Type B pancreatic cell (in vitro differentiated cells): ENCODE measurements at regions not wholly inside any gene's neighbourhood (a gene's known extent, or its start where the extent isn't known, plus 50 kb on each side); places are given as distances from the start of the nearest gene placed in this dataset.

Source experiments
- DNase-seq: peaks from one replicate; pipeline ENCODE4 v3.0.0; 2021; ENCODE audit warnings: mixed read lengths; ENCODE audit not compliant: unreplicated experiment; ENCODE audit errors: extremely low spot score
- H3K27ac Mint-ChIP-seq: 2 replicates; pipeline ENCODE4 v1.8.0; 2021; ENCODE audit warnings: mild to moderate bottlenecking, mixed read lengths
- H3K27me3 Mint-ChIP-seq: 2 replicates; pipeline ENCODE4 v1.8.0; 2021; ENCODE audit warnings: mixed read lengths
- H3K36me3 Mint-ChIP-seq: 2 replicates; pipeline ENCODE4 v1.8.0; 2021; ENCODE audit warnings: mixed read lengths
- H3K4me1 Mint-ChIP-seq: one replicate; pipeline ENCODE4 v1.8.0; 2021; ENCODE audit warnings: mixed read lengths; ENCODE audit not compliant: unreplicated experiment
- H3K4me3 Mint-ChIP-seq: 2 replicates; pipeline ENCODE4 v1.8.0; 2021; ENCODE audit warnings: mild to moderate bottlenecking, mixed read lengths
- H3K9me3 Mint-ChIP-seq: 2 replicates; pipeline ENCODE4 v1.8.0; 2021; ENCODE audit warnings: mixed read lengths
- CTCF ChIP-seq: fragments of 200-600 bp; sonication (generic); conservative IDR thresholded peaks from 2 replicates; pipeline ENCODE4 v1.5.0; 2021; ENCODE audit warnings: antibody characterized with exemption, mild to moderate bottlenecking

GRCh38 chr9:88710449-88710848 lies 175.5 kb downstream of the NXNL2 start:
- Mint-ChIP-seq H3K9me3 (no peaks in the 10 kb centered on the region), H3K36me3 (no peaks in the 10 kb centered on the region), H3K4me1 (no peaks in the 10 kb centered on the region), H3K27ac (no peak overlapping the region), H3K27me3 (peaks cover 4% of the 10 kb centered on the region), H3K4me3 (no peak overlapping the region)
- no peak for TF ChIP-seq CTCF
- DNase-seq: no peak

GRCh38 chr9:88711719-88712118 lies 176.7 kb downstream of the NXNL2 start:
- H3K27ac Mint-ChIP-seq: no peak overlapping the region
- no peak for TF ChIP-seq CTCF
- peaks cover 4% of the 10 kb centered on the region for H3K4me1 Mint-ChIP-seq
- H3K9me3 Mint-ChIP-seq: no peaks in the 10 kb centered on the region
- DNase-seq: no peak
- H3K27me3 Mint-ChIP-seq: peaks cover 4% of the 10 kb centered on the region
- H3K36me3 Mint-ChIP-seq: no peaks in the 10 kb centered on the region
- H3K4me3 Mint-ChIP-seq: no peak overlapping the region

GRCh38 chr9:88712484-88712883 lies 177.5 kb downstream of the NXNL2 start:
- DNase-seq: no peak
- Mint-ChIP-seq H3K4me3 (no peak overlapping the region), H3K9me3 (no peaks in the 10 kb centered on the region), H3K36me3 (no peaks in the 10 kb centered on the region), H3K4me1 (peaks cover 6% of the 10 kb centered on the region), H3K27ac (no peak overlapping the region), H3K27me3 (peaks cover 4% of the 10 kb centered on the region)
- TF ChIP-seq CTCF: no peak

- DNase-seq: no peak
- TF ChIP-seq CTCF: no peak
- Mint-ChIP-seq H3K27me3 (peaks cover 4% of the 10 kb centered on the region), H3K36me3 (no peaks in the 10 kb centered on the region), H3K4me3 (no peak overlapping the region), H3K27ac (no peak overlapping the region), H3K4me1 (peaks cover 6% of the 10 kb centered on the region), H3K9me3 (no peaks in the 10 kb centered on the region)
These were observed 178.0 kb downstream of the NXNL2 start for GRCh38 chr9:88713010-88713409.

- peaks cover 4% of the 10 kb centered on the region for H3K27me3 Mint-ChIP-seq
- no peak for TF ChIP-seq CTCF
- H3K9me3 Mint-ChIP-seq: no peaks in the 10 kb centered on the region
- no peak for DNase-seq
- no peak overlapping the region for H3K4me3 Mint-ChIP-seq
- H3K4me1 Mint-ChIP-seq: peaks cover 6% of the 10 kb centered on the region
- no peak overlapping the region for H3K27ac Mint-ChIP-seq
- H3K36me3 Mint-ChIP-seq: no peaks in the 10 kb centered on the region
These were observed 181.8 kb downstream of the NXNL2 start for GRCh38 chr9:88716596-88717290.

- TF ChIP-seq CTCF: no peak
- H3K9me3 Mint-ChIP-seq: no peaks in the 10 kb centered on the region
- H3K4me1 Mint-ChIP-seq: peaks cover 12% of the 10 kb centered on the region
- no peaks in the 10 kb centered on the region for H3K27me3 Mint-ChIP-seq
- no peak overlapping the region for H3K4me3 Mint-ChIP-seq
- DNase-seq: no peak
- no peaks in the 10 kb centered on the region for H3K36me3 Mint-ChIP-seq
- no peak overlapping the region for H3K27ac Mint-ChIP-seq
These were observed 186.0 kb downstream of the NXNL2 start for GRCh38 chr9:88721025-88721424.
